GM18909 (cell line): ENCODE measurements at regions not wholly inside any gene's neighbourhood (a gene's known extent, or its start where the extent isn't known, plus 50 kb on each side); places are given as distances from the start of the nearest gene placed in this dataset.

ENCODE experiments used
- ATAC-seq: cut with Tn5 transposase; IDR thresholded peaks from one replicate; pipeline ENCODE4 v1.9.1; 2021; ENCODE audit warnings: mild to moderate bottlenecking; ENCODE audit not compliant: unreplicated experiment, poor library complexity

- no peak for ATAC-seq
These were observed 827.0 kb downstream of the AACS start for GRCh38 chr12:125892276-125892675.

GRCh38 chr12:125902991-125903390 lies 837.8 kb downstream of the AACS start:
- no peak for ATAC-seq

- no peak for ATAC-seq
These were observed 842.1 kb downstream of the AACS start for GRCh38 chr12:125907351-125907750.

GRCh38 chr12:125919856-125920470 lies 854.7 kb downstream of the AACS start:
- ATAC-seq: no peak

- no peak for ATAC-seq
These were observed 857.1 kb downstream of the AACS start for GRCh38 chr12:125922330-125922729.

- no peak for ATAC-seq
These were observed 871.3 kb downstream of the AACS start for GRCh38 chr12:125936502-125936901.

- ATAC-seq: no peak
These were observed 879.2 kb downstream of the AACS start for GRCh38 chr12:125944446-125944845.

- no peak for ATAC-seq
These were observed 884.2 kb downstream of the AACS start for GRCh38 chr12:125949471-125949870.

- no peak for ATAC-seq
These were observed 889.1 kb downstream of the AACS start for GRCh38 chr12:125954362-125954761.

GRCh38 chr12:125956186-125956585 lies 891.0 kb downstream of the AACS start:
- ATAC-seq: no peak

- ATAC-seq: no peak
These were observed 901.4 kb downstream of the AACS start for GRCh38 chr12:125966641-125967040.

- no peak for ATAC-seq
These were observed 903.2 kb downstream of the AACS start for GRCh38 chr12:125968413-125968812.

GRCh38 chr12:125971981-125972380 lies 906.7 kb downstream of the AACS start:
- no peak for ATAC-seq

GRCh38 chr12:125978286-125978685 lies 913.1 kb downstream of the AACS start:
- ATAC-seq: no peak

- ATAC-seq: no peak
These were observed 916.5 kb downstream of the AACS start for GRCh38 chr12:125981610-125982253.

GRCh38 chr12:125983094-125983783 lies 918.0 kb downstream of the AACS start:
- ATAC-seq: no peak

GRCh38 chr12:125983784-125984500 lies 918.7 kb downstream of the AACS start:
- no peak for ATAC-seq

GRCh38 chr12:125988545-125988944 lies 923.3 kb downstream of the AACS start:
- ATAC-seq: no peak

GRCh38 chr12:125989696-125990095 lies 924.5 kb downstream of the AACS start:
- no peak for ATAC-seq

GRCh38 chr12:125996443-125996842 lies 931.2 kb downstream of the AACS start:
- ATAC-seq: no peak

- ATAC-seq: no peak
These were observed 934.4 kb downstream of the AACS start for GRCh38 chr12:125999628-126000027.
